ENCODE measurements at regions not wholly inside any gene's neighbourhood (a gene's known extent, or its start where the extent isn't known, plus 50 kb on each side); places are given as distances from the start of the nearest gene placed in this dataset.

DNA sequence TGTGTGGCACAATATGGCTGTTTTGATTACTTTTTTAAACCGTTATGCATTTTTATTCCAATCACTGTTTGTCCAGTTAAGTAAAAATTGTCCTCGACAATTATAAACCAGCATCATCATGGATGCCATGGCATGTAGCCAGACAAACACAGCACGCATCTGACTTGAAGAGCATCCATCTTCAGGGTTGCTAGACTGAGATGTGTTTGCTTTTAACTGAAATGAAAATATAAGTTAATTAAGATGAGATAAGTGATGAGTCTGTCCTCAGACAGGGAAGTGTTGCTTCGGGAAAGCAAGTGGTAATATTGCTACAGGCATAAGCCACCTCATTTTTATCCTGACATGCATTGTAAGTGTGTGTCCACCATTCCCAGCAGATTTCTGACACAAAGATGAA, 92.8 kb upstream of the TPP2 start:
- no peak for TF ChIP-seq TRIM24 (IDR thresholded peaks at IDR 0.05)
- TF ChIP-seq, protein P1, sequence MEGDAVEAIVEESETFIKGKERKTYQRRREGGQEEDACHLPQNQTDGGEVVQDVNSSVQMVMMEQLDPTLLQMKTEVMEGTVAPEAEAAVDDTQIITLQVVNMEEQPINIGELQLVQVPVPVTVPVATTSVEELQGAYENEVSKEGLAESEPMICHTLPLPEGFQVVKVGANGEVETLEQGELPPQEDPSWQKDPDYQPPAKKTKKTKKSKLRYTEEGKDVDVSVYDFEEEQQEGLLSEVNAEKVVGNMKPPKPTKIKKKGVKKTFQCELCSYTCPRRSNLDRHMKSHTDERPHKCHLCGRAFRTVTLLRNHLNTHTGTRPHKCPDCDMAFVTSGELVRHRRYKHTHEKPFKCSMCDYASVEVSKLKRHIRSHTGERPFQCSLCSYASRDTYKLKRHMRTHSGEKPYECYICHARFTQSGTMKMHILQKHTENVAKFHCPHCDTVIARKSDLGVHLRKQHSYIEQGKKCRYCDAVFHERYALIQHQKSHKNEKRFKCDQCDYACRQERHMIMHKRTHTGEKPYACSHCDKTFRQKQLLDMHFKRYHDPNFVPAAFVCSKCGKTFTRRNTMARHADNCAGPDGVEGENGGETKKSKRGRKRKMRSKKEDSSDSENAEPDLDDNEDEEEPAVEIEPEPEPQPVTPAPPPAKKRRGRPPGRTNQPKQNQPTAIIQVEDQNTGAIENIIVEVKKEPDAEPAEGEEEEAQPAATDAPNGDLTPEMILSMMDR (IDR thresholded peaks at IDR 0.05 in 2 of 3, conservative IDR thresholded peaks at IDR 0.05 in 1 of 3; ENCODE audit: insufficient read depth in 2 of 3, low read depth in 1 of 3, low read length in 3 of 3): no peak

Data from K562 (cell line).